Activated gamma-delta T cell treated with Interleukin-2 at 50 U/mL for 16 hours (primary cell): ENCODE measurements at regions not wholly inside any gene's neighbourhood (a gene's known extent, or its start where the extent isn't known, plus 50 kb on each side); places are given as distances from the start of the nearest gene placed in this dataset.
A peak's percentile ranks its signal among the peaks of the same experiment; 100 is the strongest.
"Not testable (repeated sequence)": the region's sequence is repeated elsewhere in the genome, so short reads cannot be mapped to it uniquely, and the experiment has no call there.

Experiments
- DNase-seq: peaks from one replicate; pipeline ENCODE4 v3.0.0-alpha.2; 2020

GRCh38 chr1:233790662-233791371 lies 113.7 kb upstream of the SLC35F3 start:
- peak; percentile 9 for DNase-seq

- no peak for DNase-seq
Measured at GRCh38 chr1:233791372-233791703, 113.1 kb upstream of the SLC35F3 start.

- DNase-seq: no peak
Measured at GRCh38 chr1:233791721-233792120, 112.8 kb upstream of the SLC35F3 start.

GRCh38 chr1:233794863-233795262 lies 109.6 kb upstream of the SLC35F3 start:
- no peak for DNase-seq

GRCh38 chr1:233796146-233796783 lies 108.2 kb upstream of the SLC35F3 start:
- DNase-seq: no peak

DNA sequence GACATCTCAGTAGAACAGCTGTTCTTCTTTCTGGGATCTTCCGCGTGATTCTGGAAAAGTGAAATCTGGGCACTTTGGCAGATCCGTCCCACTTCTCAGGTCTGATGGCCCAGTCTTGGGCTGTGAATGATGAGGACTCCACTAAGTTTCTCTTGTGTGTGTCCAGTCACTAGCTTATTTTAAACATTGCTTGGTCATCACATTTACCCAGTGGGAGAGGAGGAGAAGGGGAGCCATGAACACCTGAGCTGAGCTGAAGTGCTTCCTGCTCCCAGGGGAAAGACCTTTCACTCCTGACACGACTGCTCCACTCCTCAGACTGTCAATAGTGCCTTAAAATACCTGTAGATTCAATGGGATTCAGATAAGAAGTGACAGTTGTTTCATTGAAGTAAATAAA lies 101.9 kb upstream of the SLC35F3 start:
- DNase-seq: no peak

- no peak for DNase-seq
Measured at GRCh38 chr1:233805786-233806185, 98.7 kb upstream of the SLC35F3 start.

DNA sequence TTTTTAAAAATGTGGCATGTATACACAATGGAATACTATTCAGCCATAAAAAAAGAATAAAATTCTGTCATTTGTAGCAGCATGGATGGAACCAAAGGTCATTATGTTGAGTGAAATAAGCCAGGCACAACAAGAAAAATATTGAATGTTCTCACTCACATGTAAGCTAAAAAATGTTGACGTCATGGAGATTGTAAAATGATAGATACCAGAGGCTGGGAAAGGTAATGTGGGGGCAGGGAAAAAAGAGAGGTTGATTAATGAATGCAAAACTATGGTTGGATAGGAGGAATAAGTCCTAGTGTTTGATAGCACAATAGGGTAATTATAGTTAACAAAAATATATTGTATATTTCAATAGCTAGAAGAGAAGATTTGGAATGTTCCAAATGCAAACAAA lies 89.1 kb upstream of the SLC35F3 start:
- DNase-seq: no peak

DNA sequence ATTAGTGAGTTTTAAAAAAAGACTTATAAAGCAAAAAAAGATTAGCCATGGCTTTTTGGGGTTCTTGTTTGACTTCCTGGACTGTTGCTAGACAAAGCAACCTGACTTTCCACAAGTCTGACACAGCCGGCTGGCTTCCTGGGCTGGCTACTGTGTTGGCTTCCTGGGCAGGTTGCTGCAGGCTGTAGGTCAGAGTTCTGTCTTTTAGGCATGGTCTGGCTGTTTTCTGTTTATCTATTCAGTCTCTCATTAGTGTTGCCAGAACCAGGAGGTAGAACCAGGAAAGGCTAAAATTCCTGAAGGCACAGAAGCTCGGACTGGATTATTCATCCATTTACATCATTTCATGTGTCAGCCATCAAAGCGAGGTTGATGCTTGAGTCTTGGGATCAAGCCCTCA lies 88.6 kb upstream of the SLC35F3 start:
- no peak for DNase-seq

DNA sequence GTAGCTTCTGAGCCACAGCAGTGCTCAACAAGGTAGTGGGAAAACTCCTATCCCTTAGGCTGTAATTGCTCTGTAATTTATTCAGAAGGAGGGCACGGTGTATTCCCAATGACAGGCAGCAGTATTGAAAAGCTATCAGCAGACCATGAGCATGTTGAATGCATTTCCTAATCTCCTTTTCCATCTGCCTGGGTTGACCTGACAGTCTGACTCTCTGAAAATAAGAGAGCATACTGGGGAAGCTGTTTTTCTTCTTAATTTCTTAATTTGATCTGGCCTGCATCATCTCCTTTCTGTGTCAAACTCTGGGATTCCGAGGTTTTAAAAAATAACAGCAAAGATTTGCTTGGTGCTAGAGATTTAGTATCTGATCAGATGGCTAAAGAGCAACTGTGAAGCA lies 88.1 kb upstream of the SLC35F3 start:
- DNase-seq: no peak

DNA sequence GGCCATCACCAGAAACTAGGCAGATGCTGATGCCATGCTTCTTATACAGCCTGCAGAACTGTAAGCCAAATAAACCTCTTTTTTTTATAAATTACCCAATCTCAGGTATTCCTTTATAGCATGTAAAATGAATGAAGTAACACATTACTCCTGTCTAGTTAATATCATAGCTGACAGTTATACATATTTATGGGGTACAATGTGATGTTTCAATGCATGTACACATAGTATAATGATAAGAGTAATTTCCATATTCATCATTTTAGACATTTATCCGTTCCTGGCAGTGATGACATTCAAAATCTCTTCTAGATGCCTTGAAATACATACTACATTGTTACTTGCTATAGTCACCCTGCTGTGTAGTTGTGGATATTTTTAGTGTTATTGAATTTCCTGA lies 85.4 kb upstream of the SLC35F3 start:
- no peak for DNase-seq

- not testable (repeated sequence) for DNase-seq
Measured at GRCh38 chr1:233824179-233824578, 80.3 kb upstream of the SLC35F3 start.

DNA sequence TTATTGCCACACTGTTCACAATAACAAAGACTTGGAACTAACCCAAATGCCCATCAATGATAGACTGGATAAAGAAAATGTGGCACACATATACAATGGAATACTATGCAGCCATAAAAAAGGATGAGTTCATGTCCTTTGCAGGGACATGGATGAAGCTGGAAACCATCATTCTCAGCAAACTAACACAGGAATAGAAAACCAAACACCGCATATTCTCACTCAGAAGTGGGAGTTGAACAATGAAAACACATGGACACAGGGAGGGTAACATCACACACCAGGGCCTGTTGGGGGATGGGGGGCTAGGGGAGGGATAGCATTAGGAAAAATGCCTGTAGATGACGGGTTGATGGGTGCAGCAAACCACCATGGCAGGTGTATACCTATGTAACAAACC lies 76.5 kb upstream of the SLC35F3 start:
- DNase-seq: not testable (repeated sequence)

DNA sequence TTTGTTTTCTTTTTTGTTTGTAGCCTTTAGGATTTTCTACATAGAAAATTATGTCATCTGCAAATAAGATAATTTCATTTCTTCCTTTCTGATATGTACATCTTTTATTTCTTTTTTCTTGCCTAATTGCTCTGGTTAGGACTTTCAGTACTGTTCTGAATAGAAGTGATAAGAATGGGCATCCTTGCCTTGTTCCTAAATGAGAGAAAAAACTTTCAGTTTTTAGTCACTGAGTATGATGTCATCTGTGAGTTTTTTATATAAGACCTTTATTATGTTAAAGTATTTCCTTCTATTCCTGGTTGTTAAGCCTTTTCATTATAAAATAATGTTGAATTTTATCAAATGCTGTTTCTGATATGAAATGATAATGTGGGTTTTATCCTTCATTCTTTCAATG lies 76.0 kb upstream of the SLC35F3 start:
- DNase-seq: no peak

DNA sequence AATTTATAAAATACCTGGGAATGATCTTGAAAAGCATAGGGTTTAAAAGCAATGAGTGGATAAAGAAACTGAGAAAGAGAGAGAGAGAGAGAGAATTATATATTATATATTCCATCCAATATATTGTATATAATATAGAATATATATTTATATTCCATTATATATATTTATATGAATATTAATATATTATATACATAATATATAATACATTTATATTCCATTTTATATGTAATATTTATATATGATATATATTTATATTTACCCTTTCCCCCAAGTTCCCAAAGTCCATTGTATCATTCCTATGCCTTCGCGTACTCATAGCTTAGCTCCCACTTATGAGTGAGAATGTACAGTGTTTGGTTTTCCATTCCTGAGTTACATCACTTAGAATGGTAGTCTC lies 69.9 kb upstream of the SLC35F3 start:
- DNase-seq: no peak

- not testable (repeated sequence) for DNase-seq
Measured at GRCh38 chr1:233838207-233838606, 66.3 kb upstream of the SLC35F3 start.

- no peak for DNase-seq
Measured at GRCh38 chr1:233843525-233844204, 60.8 kb upstream of the SLC35F3 start.

GRCh38 chr1:233844275-233844674 lies 60.2 kb upstream of the SLC35F3 start:
- DNase-seq: no peak

- no peak for DNase-seq
Measured at GRCh38 chr1:233844692-233845091, 59.8 kb upstream of the SLC35F3 start.
